HG03095 (cell line): ENCODE measurements at regions not wholly inside any gene's neighbourhood (a gene's known extent, or its start where the extent isn't known, plus 50 kb on each side); places are given as distances from the start of the nearest gene placed in this dataset.
"Not testable (repeated sequence)": the region's sequence is repeated elsewhere in the genome, so short reads cannot be mapped to it uniquely, and the experiment has no call there.

Experiments
- ATAC-seq: cut with Tn5 transposase; IDR thresholded peaks from one replicate; pipeline ENCODE4 v1.9.1; 2021; ENCODE audit warnings: moderate library complexity; ENCODE audit not compliant: unreplicated experiment

- not testable (repeated sequence) for ATAC-seq
Measured at GRCh38 chr6:97779039-97779766, 496.2 kb upstream of the MMS22L start.

GRCh38 chr6:97790926-97791590 lies 508.0 kb upstream of the MMS22L start:
- no peak for ATAC-seq

GRCh38 chr6:97805596-97805995 lies 522.6 kb upstream of the MMS22L start:
- ATAC-seq, result no peak

GRCh38 chr6:97812940-97813339 lies 529.9 kb upstream of the MMS22L start:
- ATAC-seq, result no peak

- no peak for ATAC-seq
Measured at GRCh38 chr6:97813889-97814567, 531.0 kb upstream of the MMS22L start.

GRCh38 chr6:97815301-97815812 lies 532.3 kb upstream of the MMS22L start:
- no peak for ATAC-seq

GRCh38 chr6:97816526-97816925 lies 533.5 kb upstream of the MMS22L start:
- ATAC-seq, result no peak

- no peak for ATAC-seq
Measured at GRCh38 chr6:97819710-97820109, 536.7 kb upstream of the MMS22L start.

GRCh38 chr6:97820400-97820799 lies 537.4 kb upstream of the MMS22L start:
- no peak for ATAC-seq

GRCh38 chr6:97822632-97823031 lies 539.6 kb upstream of the MMS22L start:
- no peak for ATAC-seq

GRCh38 chr6:97841763-97842162 lies 558.7 kb upstream of the MMS22L start:
- no peak for ATAC-seq

GRCh38 chr6:97842521-97842920 lies 559.5 kb upstream of the MMS22L start:
- ATAC-seq, result no peak

- ATAC-seq, result no peak
Measured at GRCh38 chr6:97849390-97849789, 566.4 kb upstream of the MMS22L start.

GRCh38 chr6:97850458-97851212 lies 567.6 kb upstream of the MMS22L start:
- ATAC-seq, result no peak

GRCh38 chr6:97863697-97864096 lies 580.7 kb upstream of the MMS22L start:
- no peak for ATAC-seq

- ATAC-seq, result no peak
Measured at GRCh38 chr6:97864366-97864765, 581.4 kb upstream of the MMS22L start.

GRCh38 chr6:97864826-97865225 lies 581.8 kb upstream of the MMS22L start:
- no peak for ATAC-seq

- ATAC-seq, result no peak
Measured at GRCh38 chr6:97865612-97866011, 582.6 kb upstream of the MMS22L start.

- ATAC-seq, result no peak
Measured at GRCh38 chr6:97866616-97867015, 583.6 kb upstream of the MMS22L start.

GRCh38 chr6:97867177-97867576 lies 584.2 kb upstream of the MMS22L start:
- no peak for ATAC-seq

GRCh38 chr6:97870273-97870672 lies 587.3 kb upstream of the MMS22L start:
- no peak for ATAC-seq
